ENCODE measurements at regions not wholly inside any gene's neighbourhood (a gene's known extent, or its start where the extent isn't known, plus 50 kb on each side); places are given as distances from the start of the nearest gene placed in this dataset.

GRCh38 chr16:82523815-82524214 is 103.0 kb upstream of the CDH13 start (continued):
- no peak for TF ChIP-seq ZNF280B (CRISPR knock-in tag; IDR thresholded peaks at IDR 0.05; ENCODE audit: borderline replicate concordance)
- TF ChIP-seq EED (CRISPR knock-in tag; IDR thresholded peaks at IDR 0.05), result no peak
- no peak for TF ChIP-seq ZNF792 (CRISPR knock-in tag; IDR thresholded peaks at IDR 0.05)

GRCh38 chr16:82522026-82522425 is 104.7 kb upstream of the CDH13 start:
- no peak overlapping the region for H3K4me3 ChIP-seq (replicated peaks in 1 of 3; ENCODE audit: insufficient read depth in 1 of 3, low read depth in 2 of 3, low read length in 3 of 3)
- peaks cover 21% of the 10 kb centered on the region for H3K4me1 ChIP-seq (ENCODE audit: insufficient read depth, low read length)
- TF ChIP-seq CREB3 (CRISPR knock-in tag; IDR thresholded peaks at IDR 0.05), result no peak
- ATAC-seq (no peak), DNase-seq (ENCODE audit: low spot score) (no peak), FAIRE-seq (no peak)
- POLR2A ChIA-PET, result no interaction called here
- CTCF ChIA-PET (ENCODE audit: low intra/inter-chr PET ratio, low total read pairs), result no interaction called here
- no peaks in the 10 kb centered on the region for H3K9me3 ChIP-seq (ENCODE audit: low read length)
- H3K36me3 ChIP-seq (replicated peaks in 1 of 2; ENCODE audit: control insufficient read depth in 1 of 2, insufficient read depth in 2 of 2, low read length in 2 of 2), result no peaks in the 10 kb centered on the region
- H3K27me3 ChIP-seq (ENCODE audit: control insufficient read depth in 1 of 2, insufficient read depth in 2 of 2, low read length in 2 of 2), result peaks cover 0 to 8% of the 10 kb centered on the region in 2 experiments; a peak in 2 of 5 replicates
- no peak overlapping the region for H2AFZ ChIP-seq (ENCODE audit: low read length)
- H3K79me2 ChIP-seq (ENCODE audit: insufficient read depth, low read length), result no peaks in the 10 kb centered on the region
- no TSS peak for BruUV-seq (replicated peaks)
- no peak overlapping the region for H3K4me2 ChIP-seq (ENCODE audit: low read depth, low read length)
- intact Hi-C loops (cut with micrococcal nuclease; ENCODE audit: unreplicated experiment), result no loop called here
- no peak overlapping the region for H3K9ac ChIP-seq (ENCODE audit: insufficient read depth, low read depth, low read length)
- no peaks in the 10 kb centered on the region for H4K20me1 ChIP-seq (ENCODE audit: insufficient read depth, low read length)
- H3K27ac ChIP-seq (ENCODE audit: extremely low read length, insufficient read depth, low read length), result no peak overlapping the region
- in situ Hi-C loops (cut with HindIII; ENCODE audit: extremely low pct_ligation_motif_present, low pct_unique_long_range_greater_than_20kb), result no loop called here
- WGBS (ENCODE audit: low lambda C conversion rate), result 50% methylated on average over 6 of the region's 6 CpGs

- in situ Hi-C loops (cut with HindIII; ENCODE audit: extremely low pct_ligation_motif_present, low pct_unique_long_range_greater_than_20kb) (no loop called here), intact Hi-C loops (cut with micrococcal nuclease; ENCODE audit: unreplicated experiment) (no loop called here)
- H3K36me3 ChIP-seq (replicated peaks in 1 of 2; ENCODE audit: control insufficient read depth in 1 of 2, insufficient read depth in 2 of 2, low read length in 2 of 2), result no peaks in the 10 kb centered on the region
- no peak overlapping the region for H3K27ac ChIP-seq (ENCODE audit: extremely low read length, insufficient read depth, low read length)
- H3K9me3 ChIP-seq (ENCODE audit: low read length), result no peaks in the 10 kb centered on the region
- no peaks in the 10 kb centered on the region for H4K20me1 ChIP-seq (ENCODE audit: insufficient read depth, low read length)
- BruUV-seq (replicated peaks), result no TSS peak
- DNase-seq (ENCODE audit: low spot score), result no peak
- H3K9ac ChIP-seq (ENCODE audit: insufficient read depth, low read depth, low read length), result no peak overlapping the region
- no peak overlapping the region for H3K4me2 ChIP-seq (ENCODE audit: low read depth, low read length)
- no peak overlapping the region for H3K4me3 ChIP-seq (replicated peaks in 1 of 3; ENCODE audit: insufficient read depth in 1 of 3, low read depth in 2 of 3, low read length in 3 of 3)
- ChIA-PET POLR2A (no interaction called here), CTCF (ENCODE audit: low intra/inter-chr PET ratio, low total read pairs) (no interaction called here)
- no peak for FAIRE-seq
- no peak for ATAC-seq
- 2% methylated on average over 2 of the region's 2 CpGs for whole genome bisulfite sequencing (ENCODE audit: low lambda C conversion rate)
- peaks cover 5% of the 10 kb centered on the region for H3K4me1 ChIP-seq (ENCODE audit: insufficient read depth, low read length)
- H3K79me2 ChIP-seq (ENCODE audit: insufficient read depth, low read length), result no peaks in the 10 kb centered on the region
- H3K27me3 ChIP-seq (ENCODE audit: control insufficient read depth in 1 of 2, insufficient read depth in 2 of 2, low read length in 2 of 2), result peaks cover 0 to 8% of the 10 kb centered on the region in 2 experiments; a peak in 2 of 5 replicates
- H2AFZ ChIP-seq (ENCODE audit: low read length), result no peak overlapping the region
- no peak for TF ChIP-seq ZNF570 (CRISPR knock-in tag; IDR thresholded peaks at IDR 0.05; ENCODE audit: borderline replicate concordance)
- no peak for TF ChIP-seq CREB3 (CRISPR knock-in tag; IDR thresholded peaks at IDR 0.05)
- no peak for TF ChIP-seq ZNF615 (CRISPR knock-in tag; IDR thresholded peaks at IDR 0.05; ENCODE audit: borderline replicate concordance)
- no peak for TF ChIP-seq SNAPC5 (CRISPR knock-in tag; IDR thresholded peaks at IDR 0.05; ENCODE audit: borderline replicate concordance)
- TF ChIP-seq RARG (CRISPR knock-in tag; IDR thresholded peaks at IDR 0.05; ENCODE audit: low read depth), result no peak
- no peak for TF ChIP-seq ZNF883 (CRISPR knock-in tag; IDR thresholded peaks at IDR 0.05; ENCODE audit: not compliant biosample characterization)
- TF ChIP-seq SKI (IDR thresholded peaks at IDR 0.05; ENCODE audit: partially characterized antibody), result no peak
- TF ChIP-seq ZNF552 (CRISPR knock-in tag; IDR thresholded peaks at IDR 0.05; ENCODE audit: borderline replicate concordance), result no peak
- TF ChIP-seq ZNF629 (CRISPR knock-in tag; conservative IDR thresholded peaks at IDR 0.05), result no peak
- TF ChIP-seq ZNF614 (CRISPR knock-in tag; IDR thresholded peaks at IDR 0.05; ENCODE audit: borderline replicate concordance), result no peak
- no peak for TF ChIP-seq MAFG (CRISPR knock-in tag; IDR thresholded peaks at IDR 0.05)
- TF ChIP-seq ZNF672 (CRISPR knock-in tag; IDR thresholded peaks at IDR 0.05), result no peak
Observed at GRCh38 chr16:82518811-82519210, 108.0 kb upstream of the CDH13 start.
